ENCODE measurements at regions not wholly inside any gene's neighbourhood (a gene's known extent, or its start where the extent isn't known, plus 50 kb on each side); places are given as distances from the start of the nearest gene placed in this dataset.

DNA sequence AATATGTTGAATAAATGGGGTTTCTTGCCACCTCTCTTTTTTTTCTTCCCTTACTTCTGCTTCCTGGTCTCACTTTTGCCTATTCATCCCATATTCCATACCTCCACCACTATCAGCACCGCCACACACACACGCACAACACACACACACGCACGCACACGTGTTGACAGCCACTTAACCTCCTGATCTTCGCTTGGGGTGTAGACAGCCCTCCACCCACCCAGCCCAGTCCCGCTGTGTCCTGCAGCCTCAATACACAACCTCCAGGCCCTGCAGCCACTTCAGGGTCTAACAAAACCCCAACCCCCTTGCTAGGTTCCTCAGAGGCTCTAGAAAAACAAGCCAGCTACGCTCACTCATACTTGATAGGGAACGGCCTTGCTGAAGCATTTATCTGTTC, 72.3 kb downstream of the LINC00237 start:
- DNase-seq (ENCODE audit: extremely low read depth in 1 of 2, low read depth in 1 of 2) = no peak

DNA sequence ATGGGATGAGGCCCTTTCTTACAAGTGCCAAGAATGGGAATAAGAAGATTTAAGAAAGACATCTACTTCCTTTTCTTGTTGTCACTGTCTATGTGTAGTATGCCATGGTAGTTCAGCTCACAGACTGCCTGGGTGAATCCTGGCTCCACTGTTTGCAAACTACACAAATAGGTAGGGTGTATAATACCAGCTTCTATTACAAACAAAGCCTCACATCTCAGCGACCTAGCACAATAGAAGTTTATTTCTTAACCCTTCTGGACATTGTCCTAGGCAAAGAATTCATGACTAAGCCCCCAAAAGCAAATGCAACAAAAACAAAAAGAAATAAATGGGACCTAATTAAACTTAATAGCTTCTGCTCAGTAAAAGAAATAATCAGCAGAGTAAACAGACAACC, 74.5 kb downstream of the LINC00237 start:
- DNase-seq (ENCODE audit: extremely low read depth in 1 of 2, low read depth in 1 of 2) = no peak

GRCh38 chr20:21029341-21029740, 76.8 kb downstream of the LINC00237 start:
- no peak for DNase-seq (ENCODE audit: extremely low read depth in 1 of 2, low read depth in 1 of 2)

DNA sequence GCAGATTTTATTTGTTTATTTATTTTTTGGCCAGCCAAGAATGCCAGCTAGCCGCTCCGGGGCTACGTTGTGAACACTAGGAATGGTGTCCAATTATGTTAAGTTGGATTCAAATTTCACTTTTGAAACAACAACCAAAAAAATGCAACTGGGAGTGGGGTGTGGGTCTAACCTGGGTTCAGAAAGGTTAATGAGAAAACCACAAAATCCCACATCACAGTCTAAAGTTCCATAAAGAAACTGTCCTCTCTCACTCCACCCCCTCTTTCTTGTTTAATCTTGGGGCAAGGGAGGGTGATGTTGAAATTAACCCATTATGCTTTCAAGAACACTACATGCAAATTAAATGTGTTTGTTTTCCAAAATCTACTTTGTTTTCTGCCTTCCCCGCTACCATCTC, 77.2 kb downstream of the LINC00237 start:
- no peak for DNase-seq (ENCODE audit: extremely low read depth in 1 of 2, low read depth in 1 of 2)

GRCh38 chr20:21028436-21028835, 77.7 kb downstream of the LINC00237 start:
- DNase-seq (ENCODE audit: extremely low read depth in 1 of 2, low read depth in 1 of 2) = no peak

GRCh38 chr20:21027569-21027968, 78.6 kb downstream of the LINC00237 start:
- DNase-seq (ENCODE audit: extremely low read depth in 1 of 2, low read depth in 1 of 2) = no peak

DNA sequence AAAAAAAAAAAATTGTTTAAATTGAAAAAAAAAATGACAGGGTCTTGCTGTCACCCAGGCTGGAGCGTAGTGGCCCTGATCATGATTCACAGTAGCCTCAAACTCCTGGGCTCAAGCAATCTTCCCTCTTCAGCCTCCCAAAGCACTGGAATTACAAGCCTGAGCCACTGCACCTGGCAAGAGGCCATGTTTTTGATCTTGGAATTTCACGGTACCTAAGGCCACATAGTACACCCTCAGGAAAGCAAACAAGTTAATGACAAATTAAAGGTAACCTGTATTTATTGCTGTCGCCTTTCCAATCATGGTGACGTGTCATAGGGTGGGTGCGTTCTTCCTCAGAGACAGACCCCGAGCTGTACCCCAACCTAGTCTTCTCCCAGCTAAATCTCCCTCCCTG, 79.2 kb downstream of the LINC00237 start:
- DNase-seq (ENCODE audit: extremely low read depth in 1 of 2, low read depth in 1 of 2) = no peak

DNA sequence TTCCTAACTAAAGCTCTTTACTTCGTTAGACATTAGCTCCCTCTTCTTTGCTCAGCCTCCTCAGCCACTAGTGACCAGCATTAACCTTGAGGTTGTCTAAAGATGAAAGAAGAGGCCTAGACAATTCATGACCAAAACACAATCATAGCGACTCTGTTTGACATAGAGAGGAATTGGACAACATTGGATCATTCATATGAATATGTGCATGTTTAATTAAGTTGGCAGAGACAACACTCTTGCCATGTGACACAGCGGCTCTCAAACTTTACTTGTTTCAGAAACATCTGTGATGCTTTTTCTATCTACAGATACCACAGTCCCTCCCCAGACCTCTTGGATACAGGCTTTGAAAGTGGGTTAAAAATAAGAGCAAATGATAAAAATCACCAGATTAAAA, 81.7 kb downstream of the LINC00237 start:
- no peak for DNase-seq (ENCODE audit: extremely low read depth in 1 of 2, low read depth in 1 of 2)

GRCh38 chr20:21022925-21023324, 83.2 kb downstream of the LINC00237 start:
- DNase-seq (ENCODE audit: extremely low read depth in 1 of 2, low read depth in 1 of 2) = no peak

GRCh38 chr20:21021472-21021790, 84.7 kb downstream of the LINC00237 start:
- DNase-seq (ENCODE audit: extremely low read depth in 1 of 2, low read depth in 1 of 2) = no peak

- no peak for DNase-seq (ENCODE audit: extremely low read depth in 1 of 2, low read depth in 1 of 2)
Measured at GRCh38 chr20:21020659-21021471, 85.3 kb downstream of the LINC00237 start.

DNA sequence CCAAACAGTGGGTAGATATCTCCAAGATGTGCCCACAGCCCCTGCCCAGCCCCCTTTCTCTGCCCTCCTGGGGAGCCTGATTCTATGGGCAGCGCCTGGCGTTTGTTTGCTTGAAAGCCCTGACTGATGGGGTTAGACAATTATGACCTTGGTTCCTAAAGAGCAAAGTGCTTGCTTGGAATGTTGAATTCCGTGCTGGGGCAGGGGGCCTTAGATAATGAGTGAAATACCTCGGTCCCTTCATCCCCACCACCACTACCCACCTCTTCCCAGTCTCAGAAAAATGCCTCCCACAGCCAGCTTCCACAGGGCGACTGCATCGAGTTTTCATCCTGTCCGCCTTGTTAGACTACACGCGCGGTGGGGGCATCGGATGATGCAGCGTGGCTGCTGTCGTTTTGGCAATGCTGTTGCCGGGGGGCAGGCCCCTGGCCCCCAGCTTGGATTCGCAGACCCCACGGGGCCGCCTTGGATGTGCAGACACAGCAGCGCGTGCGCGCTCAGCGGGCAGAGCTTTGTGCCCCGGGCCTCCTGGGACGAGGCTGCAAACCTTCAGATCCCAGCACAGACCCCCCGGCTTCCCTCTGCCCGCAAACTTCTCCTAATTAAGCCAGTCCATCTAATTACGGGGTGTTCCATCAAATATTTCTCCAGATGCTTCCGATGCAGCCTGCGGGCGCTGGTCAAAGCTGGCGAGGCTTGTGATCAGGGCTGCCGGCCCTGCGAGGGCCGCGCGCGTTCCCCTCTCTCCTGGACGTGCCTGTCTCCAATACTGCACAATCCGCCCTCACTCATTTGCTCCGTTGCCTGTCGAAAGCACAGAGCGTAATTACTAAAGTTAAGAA, 86.1 kb downstream of the LINC00237 start:
- no peak for DNase-seq (ENCODE audit: extremely low read depth in 1 of 2, low read depth in 1 of 2)

DNA sequence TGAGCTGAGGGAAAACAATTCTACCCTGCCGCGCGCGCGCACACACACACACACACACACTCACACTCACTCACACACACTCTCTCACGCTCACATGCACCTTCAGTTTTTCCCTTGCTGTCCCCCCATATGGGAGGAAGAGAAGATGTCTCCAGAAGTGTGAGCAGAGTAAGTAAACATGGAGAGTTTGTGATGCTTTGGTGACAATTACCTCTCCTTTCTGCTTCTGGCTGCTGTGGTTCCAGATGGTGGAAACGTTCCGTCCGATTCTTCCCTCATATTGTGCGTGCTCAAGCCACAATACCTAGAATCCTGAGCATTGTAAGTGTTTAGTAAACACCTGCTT, 86.7 kb downstream of the LINC00237 start:
- no peak for DNase-seq (ENCODE audit: extremely low read depth in 1 of 2, low read depth in 1 of 2)

DNA sequence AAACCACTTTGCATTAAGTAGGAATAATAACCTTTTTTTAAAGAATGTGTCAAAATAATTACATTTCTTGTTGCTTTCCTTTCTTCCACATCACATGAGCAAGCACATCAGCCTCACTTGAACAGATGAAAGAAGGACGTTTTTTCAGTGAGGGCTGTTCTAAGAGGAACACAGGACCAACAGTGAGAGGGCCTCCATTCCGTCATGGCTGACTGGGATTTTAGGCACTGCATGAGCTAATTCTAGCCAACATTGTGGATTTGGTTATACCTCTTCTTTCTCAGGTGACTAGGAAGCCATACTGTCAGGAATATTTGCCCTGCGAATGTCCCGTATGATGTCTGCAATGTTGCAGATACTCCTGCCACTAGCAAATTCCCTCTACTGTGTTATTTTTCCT, 87.6 kb downstream of the LINC00237 start:
- DNase-seq (ENCODE audit: extremely low read depth in 1 of 2, low read depth in 1 of 2) = no peak

GRCh38 chr20:21017528-21018085, 88.6 kb downstream of the LINC00237 start:
- no peak for DNase-seq (ENCODE audit: extremely low read depth in 1 of 2, low read depth in 1 of 2)

GRCh38 chr20:21016751-21017150, 89.4 kb downstream of the LINC00237 start:
- DNase-seq (ENCODE audit: extremely low read depth in 1 of 2, low read depth in 1 of 2) = no peak

GRCh38 chr20:21014528-21014927, 91.6 kb downstream of the LINC00237 start:
- no peak for DNase-seq (ENCODE audit: extremely low read depth in 1 of 2, low read depth in 1 of 2)

DNA sequence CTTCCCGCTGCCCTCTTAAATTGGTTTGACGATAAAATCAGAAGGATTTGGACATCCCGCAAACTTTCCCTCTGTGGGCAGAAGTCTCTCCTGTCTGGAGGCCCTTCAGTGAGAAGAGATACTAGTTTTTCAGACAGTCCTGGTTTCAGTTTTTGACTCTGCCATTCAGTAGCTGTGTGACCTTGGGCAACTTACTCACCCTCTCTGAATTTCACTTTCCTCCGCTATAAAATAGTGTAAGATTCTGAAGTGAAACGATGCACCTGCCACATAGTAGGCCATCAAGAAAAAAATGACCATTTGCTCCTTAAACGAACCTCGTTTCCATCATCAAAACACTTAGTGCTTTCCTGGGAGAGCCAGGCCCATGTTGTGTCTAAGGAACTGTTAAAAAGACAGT, 97.2 kb downstream of the LINC00237 start:
- DNase-seq (ENCODE audit: extremely low read depth in 1 of 2, low read depth in 1 of 2) = no peak

DNA sequence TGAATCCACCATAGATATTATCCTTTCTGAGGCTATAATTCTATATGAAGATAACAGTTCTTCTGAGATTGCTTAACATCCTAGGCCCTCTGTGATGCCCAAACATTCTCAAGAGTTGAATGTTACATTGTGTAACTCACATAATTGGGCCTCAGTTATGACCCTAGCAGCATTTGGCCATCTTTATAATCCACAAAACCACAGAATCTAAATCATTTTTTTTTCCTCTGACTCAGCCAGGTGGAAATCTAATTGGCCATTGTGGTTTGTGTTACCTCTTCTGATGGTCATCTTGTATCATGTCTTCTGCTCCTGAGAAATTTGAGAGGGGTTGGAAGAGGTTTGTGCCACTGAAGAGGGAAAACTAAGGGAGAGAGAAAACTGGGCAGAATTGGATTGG, 99.5 kb downstream of the LINC00237 start:
- DNase-seq (ENCODE audit: extremely low read depth in 1 of 2, low read depth in 1 of 2) = no peak

- no peak for DNase-seq (ENCODE audit: extremely low read depth in 1 of 2, low read depth in 1 of 2)
Measured at GRCh38 chr20:21004386-21005076, 101.6 kb downstream of the LINC00237 start.

DNA sequence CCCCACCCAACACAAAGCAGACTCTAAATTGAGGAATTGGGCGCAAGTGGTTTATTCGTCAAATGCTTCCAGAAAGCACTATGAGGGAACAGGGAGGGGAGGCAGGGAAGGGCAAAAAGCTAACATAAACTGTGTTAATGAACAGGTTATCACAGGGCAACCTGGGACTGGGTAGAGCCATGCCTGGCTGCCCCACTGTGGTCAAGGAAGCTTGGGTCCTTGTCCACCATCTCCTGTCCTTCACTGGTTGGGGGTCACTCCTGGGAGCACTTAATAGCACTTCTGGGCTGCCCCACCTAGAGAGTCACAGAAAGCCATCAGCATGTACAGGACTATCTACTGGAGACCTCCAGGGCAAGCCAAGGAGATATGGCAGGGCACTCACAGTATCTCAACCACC, 102.3 kb downstream of the LINC00237 start:
- no peak for DNase-seq (ENCODE audit: extremely low read depth in 1 of 2, low read depth in 1 of 2)

DNA sequence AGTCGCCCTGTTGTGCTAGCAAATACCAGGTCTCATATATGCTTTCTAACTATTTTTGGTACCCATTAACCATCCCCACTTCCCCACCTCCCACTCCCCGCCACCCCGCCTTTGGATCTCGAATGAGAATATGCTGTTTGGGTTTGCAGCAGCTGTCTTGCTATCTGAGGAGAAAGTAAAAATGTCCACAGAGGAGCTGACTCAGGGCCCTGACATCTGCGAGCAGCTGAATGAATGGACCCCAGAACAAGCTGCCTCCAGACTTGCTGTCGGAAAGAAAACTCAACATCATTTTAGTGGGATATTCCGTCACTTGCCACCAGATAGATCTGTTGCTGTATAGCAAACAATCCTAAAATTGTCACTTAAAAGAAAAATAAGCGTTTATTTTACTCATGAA, 103.7 kb downstream of the LINC00237 start:
- DNase-seq (ENCODE audit: extremely low read depth in 1 of 2, low read depth in 1 of 2) = no peak
